K562 (cell line): ENCODE measurements at regions not wholly inside any gene's neighbourhood (a gene's known extent, or its start where the extent isn't known, plus 50 kb on each side); places are given as distances from the start of the nearest gene placed in this dataset.

Source experiments
- ATAC-seq: fragments of 200-7000 bp; cut with Tn5 transposase; 3 replicates; pipeline ENCODE4 v1.9.1; 2020; ENCODE audit warnings: moderate library complexity
- BruUV-seq: library from RNA; stranded (reverse); fragments of 400-500 nt; replicated peaks from 2 replicates; lab custom pipeline; 2021; lab: Mats Ljungman, UMichigan
- CTCF ChIA-PET: fragments of 300-600 bp; formaldehyde crosslinking; extraction: SDS; loops from one replicate; lab custom pipeline; 2021; ENCODE audit warnings: low intra/inter-chr PET ratio; lab: Yijun Ruan, JAX
- POLR2A ChIA-PET: fragments of 300-600, 350-650 bp; sonication (Branson Sonifier 250); formaldehyde crosslinking; extraction: SDS; loops from one replicate; lab custom pipeline; 2021; ENCODE audit warnings: antibody characterized with exemption, inconsistent platforms; lab: Yijun Ruan, JAX
- DNase-seq, 4 experiments: peaks; one replicate each; pipeline versions ENCODE4 v3.0.0 to v3.0.0-alpha.2; 2011 to 2018; ENCODE audit warnings: low spot score in 3 of 4, mixed read lengths in 3 of 4; ENCODE audit errors: extremely low read depth in 1 of 4
- FAIRE-seq: peaks from 2 replicates; lab custom pipeline; 2011; peaks lifted over from hg19 to GRCh38; lab: Jason Lieb, UNC
- H2AFZ ChIP-seq: 2 replicates; pipeline ENCODE4 v1.6.0; 2011; ENCODE audit warnings: low read depth, low read length, control low read depth, inconsistent platforms
- H3K27ac ChIP-seq: fragments of 200-600 bp; 3 replicates; pipeline ENCODE4 v1.8.0; 2011; ENCODE audit warnings: low read depth, mild to moderate bottlenecking, control low read depth, inconsistent platforms, low read length, moderate library complexity, mixed read lengths; ENCODE audit errors: extremely low read depth
- H3K27me3 ChIP-seq, 2 experiments: fragments of 300-600 bp in 1 of 2; 2 replicates in 1 of 2; 3 replicates in 1 of 2; pipeline versions ENCODE4 v1.6.0 to v1.8.0; 2011; ENCODE audit warnings: inconsistent platforms in 2 of 2, low read length in 2 of 2, mild to moderate bottlenecking in 1 of 2, mixed read lengths in 1 of 2, moderate library complexity in 1 of 2; ENCODE audit not compliant: control insufficient read depth in 2 of 2, insufficient read depth in 2 of 2
- H3K36me3 ChIP-seq: fragments of 300-600 bp; 3 replicates; pipeline ENCODE4 v1.8.0; 2011; ENCODE audit warnings: mild to moderate bottlenecking, low read length, inconsistent platforms; ENCODE audit not compliant: control insufficient read depth, insufficient read depth
- H3K4me1 ChIP-seq, 2 experiments: fragments of 200-600 bp in 1 of 2; replicated peaks in 1 of 2; 2 replicates in 1 of 2; 3 replicates in 1 of 2; pipeline versions ENCODE4 v1.5.1 to v1.8.0; 2011; ENCODE audit warnings: inconsistent platforms in 2 of 2, low read length in 2 of 2, mild to moderate bottlenecking in 1 of 2, mixed read lengths in 1 of 2, moderate library complexity in 1 of 2; ENCODE audit not compliant: control insufficient read depth in 2 of 2, insufficient read depth in 2 of 2
- H3K4me2 ChIP-seq: 2 replicates; pipeline ENCODE4 v1.6.1; 2011; ENCODE audit warnings: low read length, control low read depth, inconsistent platforms, mixed read lengths; ENCODE audit not compliant: insufficient read depth
- H3K4me3 ChIP-seq: fragments of 200-600 bp; sonication (generic), shearing (Covaris generic); 2 replicates; pipeline ENCODE4 v1.5.1; 2016; ENCODE audit warnings: control low read depth, inconsistent platforms
- H3K79me2 ChIP-seq: fragments of 200-600 bp; 3 replicates; pipeline ENCODE4 v1.8.0; 2011; ENCODE audit warnings: low read length, inconsistent platforms; ENCODE audit not compliant: control insufficient read depth, insufficient read depth
- H3K9ac ChIP-seq, 2 experiments: 2 replicates each; pipeline versions ENCODE4 v1.6.0 to v1.6.1; 2011; ENCODE audit warnings: low read depth in 2 of 2, low read length in 2 of 2, control low read depth in 1 of 2, inconsistent platforms in 1 of 2, mild to moderate bottlenecking in 1 of 2, mixed read lengths in 1 of 2; ENCODE audit not compliant: insufficient read depth in 1 of 2
- H3K9me1 ChIP-seq: one replicate; pipeline ENCODE4 v1.6.0; 2011; ENCODE audit warnings: inconsistent platforms, mild to moderate bottlenecking, low read length, moderate library complexity; ENCODE audit not compliant: control insufficient read depth, insufficient read depth
- H3K9me3 ChIP-seq: replicated peaks from 2 replicates; pipeline ENCODE4 v1.5.1; 2011; ENCODE audit warnings: low read depth, low read length, inconsistent platforms; ENCODE audit not compliant: control insufficient read depth, insufficient read depth
- H4K20me1 ChIP-seq: replicated peaks from 2 replicates; pipeline ENCODE4 v1.6.1; 2011; ENCODE audit warnings: low read length, inconsistent platforms, mixed read lengths; ENCODE audit not compliant: control insufficient read depth, insufficient read depth
- BHLHE40 ChIP-seq: IDR thresholded peaks from 2 replicates; pipeline ENCODE4 v1.6.1; 2011; ENCODE audit warnings: low read length, improper control_type of control experiment
- ERF ChIP-seq: fragments of 450-650 bp; formaldehyde crosslinking; IDR thresholded peaks from 2 replicates; pipeline ENCODE4 v1.4.0; 2020; ENCODE audit warnings: mild to moderate bottlenecking, mixed read lengths
- ETV5 ChIP-seq: sonication (generic); formaldehyde crosslinking; IDR thresholded peaks from 2 replicates; pipeline ENCODE4 v1.4.0; 2020; ENCODE audit warnings: low read depth, mild to moderate bottlenecking, missing genetic modification reagents
- GTF2A2 ChIP-seq: IDR thresholded peaks from 2 replicates; pipeline ENCODE4 v1.6.1; 2016; ENCODE audit warnings: mild to moderate bottlenecking, missing genetic modification characterization, missing compliant biosample characterization
- RNF2 ChIP-seq: sonication (generic); IDR thresholded peaks from 2 replicates; pipeline ENCODE4 v1.6.1; 2016
- SRF ChIP-seq, 2 experiments: fragments of 250-450, 450-650 bp in 1 of 2; sonication (Bioruptor Pico) in 1 of 2; sonication (generic) in 1 of 2; formaldehyde crosslinking; IDR thresholded peaks; 2 replicates each; pipeline versions ENCODE4 v1.5.0 to v1.5.1; 2020 to 2022; ENCODE audit warnings: mild to moderate bottlenecking in 1 of 2, missing genetic modification reagents in 1 of 2
- STAT5A ChIP-seq: IDR thresholded peaks from 2 replicates; pipeline ENCODE4 v1.6.1; 2012; ENCODE audit warnings: low read length, inconsistent platforms, borderline replicate concordance
- YY1 ChIP-seq, 3 experiments: IDR thresholded peaks; 2 replicates each; pipeline ENCODE4 v1.6.1; 2011; ENCODE audit warnings: low read length in 2 of 3, mild to moderate bottlenecking in 2 of 3, moderate library complexity in 2 of 3, borderline replicate concordance in 1 of 3, control low read depth in 1 of 3, low read depth in 1 of 3; ENCODE audit not compliant: insufficient read depth in 3 of 3, insufficient replicate concordance in 2 of 3, control insufficient read depth in 1 of 3, insufficient read length in 1 of 3; ENCODE audit errors: extremely low read depth in 1 of 3
- ZNF140 ChIP-seq: fragments of 250-450 bp; sonication (Bioruptor Pico); IDR thresholded peaks from 2 replicates; pipeline ENCODE4 v1.8.0; 2021; ENCODE audit warnings: moderate library complexity, mild to moderate bottlenecking, inconsistent platforms
- ZNF146 ChIP-seq: IDR thresholded peaks from one replicate; pipeline ENCODE4 v1.6.1; 2018; ENCODE audit warnings: missing compliant biosample characterization; ENCODE audit not compliant: unreplicated experiment
- ZNF24 ChIP-seq: fragments of 450-650 bp; IDR thresholded peaks from 2 replicates; pipeline ENCODE4 v1.6.1; 2016
- ZNF696 ChIP-seq: fragments of 250-450 bp; sonication (Bioruptor Pico); conservative IDR thresholded peaks from 2 replicates; pipeline ENCODE4 v1.4.0; 2020; ENCODE audit warnings: mild to moderate bottlenecking, moderate library complexity
- WGBS: fragments of 100-300 bp; shearing (Covaris generic); methylation state at CpG from one replicate; pipeline ENCODE4 v1.1.6; 2016; ENCODE audit warnings: low coverage, mixed read lengths; ENCODE audit not compliant: insufficient coverage; ENCODE audit errors: missing lambda C conversion rate; 5-methylcytosine and 5-hydroxymethylcytosine counted together
- in situ Hi-C: fragments of 300-500 bp; cut with MboI; formaldehyde crosslinking; loops from 4 replicates; pipeline ENCODE4 v1.15.0; 2018; ENCODE audit warnings: inconsistent platforms, mixed read lengths
- intact Hi-C: fragments of 100-400 bp; cut with micrococcal nuclease; formaldehyde crosslinking; loops from 2 replicates; pipeline ENCODE4 v1.14.2; 2022
- TF ChIP-seq, protein P1 (sequence below): fragments of 450-650 bp; IDR thresholded peaks from 2 replicates; pipeline ENCODE4 v1.6.1; 2016; ENCODE audit warnings: antibody characterized with exemption
- TF ChIP-seq, protein P2 (sequence below), 2 experiments: fragments of 450-650 bp; IDR thresholded peaks; 2 replicates each; pipeline ENCODE4 v1.6.1; 2016

DNA sequence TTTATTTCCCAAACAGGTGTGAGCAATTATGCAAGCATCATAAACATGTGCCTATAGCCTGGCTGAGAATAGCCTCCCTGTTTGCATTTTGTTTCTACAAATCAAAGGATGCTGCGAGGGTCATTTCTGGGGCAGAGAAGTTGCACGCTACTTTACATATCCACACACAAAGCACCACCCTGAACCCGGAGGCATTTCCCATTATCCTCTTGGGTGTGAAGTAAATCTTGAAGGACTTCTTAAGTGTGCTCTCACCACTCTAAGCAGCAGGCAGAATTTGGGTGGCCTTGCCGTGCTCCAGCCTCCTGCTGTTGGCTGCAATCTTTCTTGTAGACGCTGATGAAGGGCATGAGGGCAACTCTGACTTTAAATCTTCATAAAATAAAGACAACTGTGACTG, 124.0 kb upstream of the TLE4 start:
- in situ Hi-C loops (no loop called here), intact Hi-C loops (no loop called here)
- no peaks in the 10 kb centered on the region for H3K79me2 ChIP-seq
- POLR2A ChIA-PET, result no interaction called here
- no peaks in the 10 kb centered on the region for H4K20me1 ChIP-seq
- BruUV-seq, result no TSS peak
- DNase-seq (no peak), ATAC-seq (no peak), FAIRE-seq (no peak)
- H3K27me3 ChIP-seq, result no peaks in the 10 kb centered on the region
- no peaks in the 10 kb centered on the region for H3K9me1 ChIP-seq
- H3K36me3 ChIP-seq, result no peaks in the 10 kb centered on the region
- TF ChIP-seq RNF2 (no peak), STAT5A (no peak), GTF2A2 (no peak), BHLHE40 (no peak), ERF (CRISPR knock-in tag) (no peak), ZNF696 (CRISPR knock-in tag) (no peak), ETV5 (CRISPR knock-in tag) (no peak), YY1 (IDR thresholded peaks at IDR 0.05; ENCODE audit: borderline replicate concordance in 1 of 3, control insufficient read depth in 1 of 3, extremely low read depth in 1 of 3, insufficient read depth in 3 of 3, insufficient read length in 1 of 3, insufficient replicate concordance in 2 of 3, low read depth in 1 of 3, low read length in 2 of 3) (no peak), ZNF146 (no peak), SRF (CRISPR knock-in tag; IDR thresholded peaks at IDR 0.05) (no peak), ZNF24 (no peak), ZNF140 (no peak)
- TF ChIP-seq, protein P1, sequence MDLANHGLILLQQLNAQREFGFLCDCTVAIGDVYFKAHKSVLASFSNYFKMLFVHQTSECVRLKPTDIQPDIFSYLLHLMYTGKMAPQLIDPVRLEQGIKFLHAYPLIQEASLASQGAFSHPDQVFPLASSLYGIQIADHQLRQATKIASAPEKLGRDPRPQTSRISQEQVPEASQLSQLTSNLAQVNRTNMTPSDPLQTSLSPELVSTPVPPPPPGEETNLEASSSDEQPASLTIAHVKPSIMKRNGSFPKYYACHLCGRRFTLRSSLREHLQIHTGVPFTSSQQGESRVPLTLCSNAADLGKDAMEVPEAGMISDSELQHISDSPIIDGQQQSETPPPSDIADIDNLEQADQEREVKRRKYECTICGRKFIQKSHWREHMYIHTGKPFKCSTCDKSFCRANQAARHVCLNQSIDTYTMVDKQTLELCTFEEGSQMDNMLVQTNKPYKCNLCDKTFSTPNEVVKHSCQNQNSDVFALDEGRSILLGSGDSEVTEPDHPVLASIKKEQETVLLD, result no peak
- TF ChIP-seq, protein P2, sequence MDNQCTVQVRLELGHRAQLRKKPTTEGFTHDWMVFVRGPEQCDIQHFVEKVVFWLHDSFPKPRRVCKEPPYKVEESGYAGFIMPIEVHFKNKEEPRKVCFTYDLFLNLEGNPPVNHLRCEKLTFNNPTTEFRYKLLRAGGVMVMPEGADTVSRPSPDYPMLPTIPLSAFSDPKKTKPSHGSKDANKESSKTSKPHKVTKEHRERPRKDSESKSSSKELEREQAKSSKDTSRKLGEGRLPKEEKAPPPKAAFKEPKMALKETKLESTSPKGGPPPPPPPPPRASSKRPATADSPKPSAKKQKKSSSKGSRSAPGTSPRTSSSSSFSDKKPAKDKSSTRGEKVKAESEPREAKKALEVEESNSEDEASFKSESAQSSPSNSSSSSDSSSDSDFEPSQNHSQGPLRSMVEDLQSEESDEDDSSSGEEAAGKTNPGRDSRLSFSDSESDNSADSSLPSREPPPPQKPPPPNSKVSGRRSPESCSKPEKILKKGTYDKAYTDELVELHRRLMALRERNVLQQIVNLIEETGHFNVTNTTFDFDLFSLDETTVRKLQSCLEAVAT (IDR thresholded peaks at IDR 0.05), result no peak
- no peaks in the 10 kb centered on the region for H3K4me1 ChIP-seq
- no peak overlapping the region for H3K4me3 ChIP-seq
- WGBS, result 0% methylated on average over 5 of the region's 5 CpGs
- CTCF ChIA-PET, result no interaction called here
- H2AFZ ChIP-seq, result no peak overlapping the region
- no peak overlapping the region for H3K4me2 ChIP-seq
- no peaks in the 10 kb centered on the region for H3K9me3 ChIP-seq
- H3K27ac ChIP-seq, result no peak overlapping the region
- no peak overlapping the region for H3K9ac ChIP-seq
